Esophagus squamous epithelium (tissue), 5 donors: ENCODE measurements at regions not wholly inside any gene's neighbourhood (a gene's known extent, or its start where the extent isn't known, plus 50 kb on each side); places are given as distances from the start of the nearest gene placed in this dataset.
"Not testable (repeated sequence)": the region's sequence is repeated elsewhere in the genome, so short reads cannot be mapped to it uniquely, and the experiment has no call there.

Source experiments
- DNase-seq: peaks from one replicate; lab custom pipeline; 2025; lab: John Stamatoyannopoulos, UW
- H3K27ac ChIP-seq, 4 donors: fragments of 200-600 bp; sonication (generic); one replicate each; pipeline ENCODE4 v1.5.1; 2016 to 2019; ENCODE audit warnings: mild to moderate bottlenecking in 1 of 4
- H3K27me3 ChIP-seq, 4 donors: fragments of 200-600 bp; sonication (generic); 1 replicate in 3 of 4; 2 replicates in 1 of 4; pipeline versions ENCODE4 v1.5.1 to v1.6.0; 2017 to 2021; ENCODE audit warnings: antibody characterized with exemption in 1 of 4
- H3K36me3 ChIP-seq, 3 donors: fragments of 200-600 bp; sonication (generic); one replicate each; pipeline ENCODE4 v1.5.1; 2016 to 2019
- H3K4me1 ChIP-seq, 3 donors: fragments of 200-600 bp; sonication (generic); one replicate each; pipeline ENCODE4 v1.5.1; 2017 to 2019
- H3K4me3 ChIP-seq, 4 donors: fragments of 200-600 bp; sonication (generic); 1 replicate in 3 of 4; 2 replicates in 1 of 4; pipeline ENCODE4 v1.5.1; 2016 to 2019; ENCODE audit warnings: mild to moderate bottlenecking in 2 of 4, moderate library complexity in 1 of 4
- H3K9me3 ChIP-seq, 3 donors: fragments of 200-600 bp; sonication (generic); one replicate each; pipeline ENCODE4 v1.5.1; 2016 to 2019
- CTCF ChIP-seq, 6 experiments: fragments of 450-650 bp in 4 of 6; fragments of 200-600 bp in 2 of 6; sonication (generic) in 2 of 6; IDR thresholded peaks; one replicate each; pipeline ENCODE4 v1.5.1; 2016 to 2019; ENCODE audit warnings: antibody characterized with exemption in 6 of 6, mild to moderate bottlenecking in 4 of 6, moderate library complexity in 4 of 6
- POLR2A ChIP-seq, 4 donors: fragments of 450-650 bp; IDR thresholded peaks; one replicate each; pipeline ENCODE4 v1.6.1; 2017; ENCODE audit warnings: antibody characterized with exemption in 4 of 4, mild to moderate bottlenecking in 4 of 4, moderate library complexity in 3 of 4
- WGBS, 2 donors: methylation state at CpG; one replicate each; pipeline ENCODE4 v1.1.5; 2018; 5-methylcytosine and 5-hydroxymethylcytosine counted together
- intact Hi-C: fragments of 100-400 bp; cut with DNase I; formaldehyde crosslinking; loops from one replicate; pipeline ENCODE4 v1.15.0; 2022
- donor health status: DM: yes; HTN: yes; CAD: no.

- no peaks in the 10 kb centered on the region for H3K27me3 ChIP-seq
- H3K4me1 ChIP-seq = no peaks in the 10 kb centered on the region
- no peaks in the 10 kb centered on the region for H3K36me3 ChIP-seq
- intact Hi-C loops = no loop called here
- no peak for DNase-seq
- H3K4me3 ChIP-seq = no peak overlapping the region
- no peak for TF ChIP-seq CTCF (IDR thresholded peaks at IDR 0.05)
- TF ChIP-seq POLR2A (IDR thresholded peaks at IDR 0.05) = no peak
- H3K27ac ChIP-seq = no peak overlapping the region
- no peaks in the 10 kb centered on the region for H3K9me3 ChIP-seq
- 58 to 67% methylated on average over 1 of the region's 1 CpG for WGBS, 2 donors
Observed at GRCh38 chr14:27318774-27319420, 721.1 kb upstream of the NOVA1 start.

- no peak overlapping the region for H3K4me3 ChIP-seq
- no peak for DNase-seq
- intact Hi-C loops = no loop called here
- H3K27me3 ChIP-seq = no peaks in the 10 kb centered on the region
- H3K27ac ChIP-seq = no peak overlapping the region
- no peaks in the 10 kb centered on the region for H3K4me1 ChIP-seq
- H3K36me3 ChIP-seq = no peaks in the 10 kb centered on the region
- H3K9me3 ChIP-seq = peaks cover 0 to 8% (median 0%) of the 10 kb centered on the region in 3 donors
- TF ChIP-seq CTCF (IDR thresholded peaks at IDR 0.05) (no peak), POLR2A (IDR thresholded peaks at IDR 0.05) (no peak)
Observed at GRCh38 chr14:27320261-27320660, 722.4 kb upstream of the NOVA1 start.

GRCh38 chr14:27327095-27327494, 729.3 kb upstream of the NOVA1 start:
- Histone ChIP-seq H3K4me1 (no peaks in the 10 kb centered on the region), H3K9me3 (peaks cover 0 to 9% (median 0%) of the 10 kb centered on the region in 3 donors), H3K4me3 (no peak overlapping the region), H3K27me3 (no peaks in the 10 kb centered on the region), H3K27ac (no peak overlapping the region), H3K36me3 (no peaks in the 10 kb centered on the region)
- WGBS, 2 donors = 56 to 58% methylated on average over 3 of the region's 3 CpGs
- TF ChIP-seq POLR2A (IDR thresholded peaks at IDR 0.05) (no peak), CTCF (IDR thresholded peaks at IDR 0.05) (no peak)
- no peak for DNase-seq
- intact Hi-C loops = no loop called here

- Histone ChIP-seq H3K27ac (no peak overlapping the region), H3K4me3 (no peak overlapping the region), H3K27me3 (no peaks in the 10 kb centered on the region), H3K36me3 (no peaks in the 10 kb centered on the region), H3K4me1 (no peaks in the 10 kb centered on the region), H3K9me3 (peaks cover 0 to 5% (median 0%) of the 10 kb centered on the region in 3 donors)
- intact Hi-C loops = no loop called here
- WGBS, 2 donors = 42 to 49% methylated on average over 2 of the region's 2 CpGs
- no peak for TF ChIP-seq CTCF (IDR thresholded peaks at IDR 0.05)
- TF ChIP-seq POLR2A (IDR thresholded peaks at IDR 0.05) = no peak
- DNase-seq = no peak
Observed at GRCh38 chr14:27338012-27338411, 740.2 kb upstream of the NOVA1 start.

GRCh38 chr14:27363036-27363435, 765.2 kb upstream of the NOVA1 start:
- H3K9me3 ChIP-seq, H3K4me1 ChIP-seq, H3K27ac ChIP-seq, H3K4me3 ChIP-seq, intact Hi-C loops, H3K27me3 ChIP-seq, DNase-seq, H3K36me3 ChIP-seq: not testable (repeated sequence)
- 70 to 83% methylated on average over 2 to 8 of the region's 8 CpGs for WGBS, 2 donors

GRCh38 chr14:27366596-27366995, 768.8 kb upstream of the NOVA1 start:
- Histone ChIP-seq H3K9me3 (no peaks in the 10 kb centered on the region), H3K27me3 (no peaks in the 10 kb centered on the region), H3K4me1 (no peaks in the 10 kb centered on the region), H3K36me3 (no peaks in the 10 kb centered on the region), H3K4me3 (no peak overlapping the region), H3K27ac (no peak overlapping the region)
- WGBS, 2 donors = 77 to 88% methylated on average over 5 of the region's 5 CpGs
- intact Hi-C loops = no loop called here
- no peak for TF ChIP-seq CTCF (IDR thresholded peaks at IDR 0.05)
- TF ChIP-seq POLR2A (IDR thresholded peaks at IDR 0.05) = no peak
- DNase-seq = no peak
